GM18511 (cell line): ENCODE measurements at regions not wholly inside any gene's neighbourhood (a gene's known extent, or its start where the extent isn't known, plus 50 kb on each side); places are given as distances from the start of the nearest gene placed in this dataset.

Experiments used
- ATAC-seq: cut with Tn5 transposase; IDR thresholded peaks from one replicate; pipeline ENCODE4 v1.9.1; 2021; ENCODE audit warnings: mild to moderate bottlenecking, moderate library complexity; ENCODE audit not compliant: unreplicated experiment

DNA sequence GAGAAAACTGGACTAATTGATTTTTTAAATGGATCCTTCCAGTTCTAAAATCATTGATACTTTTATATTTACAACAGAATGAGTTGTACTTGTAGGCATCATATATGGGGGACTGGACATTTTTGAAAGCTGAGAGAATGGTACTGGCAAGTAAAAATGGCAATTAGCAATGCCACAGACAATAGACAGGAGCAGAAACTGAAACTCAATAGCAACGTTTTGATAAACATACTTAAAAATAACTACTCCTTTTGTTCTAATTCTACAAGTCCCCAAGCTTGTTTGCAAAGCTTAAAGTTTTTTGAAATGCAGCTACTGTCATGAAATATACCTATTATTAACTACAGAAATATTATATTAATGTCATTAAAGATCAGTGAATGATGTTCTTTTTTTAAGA lies 52.8 kb upstream of the FBXL7 start:
- no peak for ATAC-seq

DNA sequence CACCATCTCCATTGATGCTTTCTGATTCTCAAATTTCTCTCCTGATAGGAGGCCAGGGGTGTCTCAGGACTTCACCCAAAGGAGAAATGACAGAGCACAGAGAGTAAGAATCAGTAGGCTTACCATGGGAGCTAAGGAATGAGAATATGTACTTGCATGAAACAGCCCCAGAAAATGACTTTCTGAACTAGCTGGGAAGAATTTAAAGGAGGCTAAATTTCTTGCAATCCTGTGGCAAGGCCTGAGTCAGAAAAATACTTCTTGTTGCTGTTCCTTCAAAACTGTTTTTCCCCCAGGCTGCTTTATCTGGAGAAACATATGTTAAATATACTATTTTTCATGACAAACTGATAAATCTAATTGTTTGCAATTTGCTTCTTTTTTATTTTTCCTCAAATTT lies 53.4 kb upstream of the FBXL7 start:
- no peak for ATAC-seq

DNA sequence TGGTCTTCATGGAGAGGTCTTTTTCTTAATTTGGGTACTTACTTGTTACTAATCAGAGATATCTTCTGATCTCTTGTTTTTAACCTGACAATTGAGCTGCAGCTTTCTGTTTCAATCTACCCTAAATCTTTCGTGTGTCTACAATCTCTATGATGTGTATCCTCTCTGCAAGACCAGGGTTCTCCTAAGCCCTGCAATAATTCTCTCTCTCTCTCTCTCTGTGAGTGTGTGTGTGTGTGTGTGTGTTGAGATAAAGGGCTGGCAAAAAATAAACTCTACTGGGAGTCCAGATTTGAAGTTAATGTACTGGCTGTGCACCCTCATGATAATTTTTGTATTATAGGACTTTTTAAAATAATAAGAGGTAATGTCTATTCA lies 57.8 kb upstream of the FBXL7 start:
- ATAC-seq, result no peak

DNA sequence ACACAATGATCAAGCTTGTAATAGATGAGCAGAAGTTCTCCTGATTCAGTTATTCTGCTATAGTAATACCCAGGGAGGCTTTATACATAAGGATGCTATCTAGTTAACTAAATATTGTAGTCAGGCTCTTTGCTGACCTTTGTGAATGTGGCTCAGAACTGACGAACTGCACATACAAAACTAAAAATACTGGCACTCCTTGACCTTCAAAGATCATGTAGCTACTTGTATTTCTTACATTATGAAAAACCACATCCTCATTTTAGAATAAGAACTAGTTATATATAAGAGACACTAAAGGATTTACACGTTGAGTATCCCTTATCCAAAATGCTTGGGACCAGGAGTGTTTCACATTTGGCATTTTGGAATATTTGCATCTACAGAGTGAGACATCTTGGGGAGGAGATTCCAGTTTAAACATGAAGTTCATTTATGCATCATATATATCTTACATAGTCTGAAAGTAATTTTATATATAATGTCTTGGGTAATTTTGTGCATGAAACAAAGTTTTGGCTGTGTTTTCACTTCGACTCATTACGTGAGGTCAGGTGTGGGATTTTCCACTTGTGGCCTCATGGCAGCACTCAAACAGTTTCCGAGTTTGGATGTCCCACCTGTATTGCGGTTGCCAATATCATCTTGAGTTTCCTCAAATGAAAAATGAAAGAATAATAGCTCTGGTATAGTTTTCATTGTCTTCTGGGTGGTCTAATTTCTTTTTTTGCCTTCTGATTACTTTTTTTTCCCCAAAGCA lies 58.4 kb upstream of the FBXL7 start:
- ATAC-seq, result no peak

DNA sequence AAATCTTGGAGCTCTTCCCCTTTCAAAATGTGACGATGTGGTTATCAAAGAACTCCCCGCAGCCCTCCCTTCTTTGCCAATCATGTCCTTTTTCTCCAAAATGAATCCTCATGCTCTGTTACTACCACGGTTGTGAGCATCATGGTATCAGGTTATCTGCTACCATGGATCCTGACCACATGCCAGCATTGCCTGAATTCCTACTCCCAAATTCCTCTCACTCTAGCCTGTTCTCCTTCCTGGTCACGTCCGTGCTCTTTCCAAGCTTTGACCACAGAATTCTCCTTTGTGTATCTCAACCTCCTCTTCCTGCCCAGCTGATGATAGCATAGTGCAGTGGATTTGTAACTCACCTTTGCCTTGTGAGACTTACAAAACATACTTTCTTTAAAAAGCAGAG lies 59.5 kb upstream of the FBXL7 start:
- no peak for ATAC-seq

DNA sequence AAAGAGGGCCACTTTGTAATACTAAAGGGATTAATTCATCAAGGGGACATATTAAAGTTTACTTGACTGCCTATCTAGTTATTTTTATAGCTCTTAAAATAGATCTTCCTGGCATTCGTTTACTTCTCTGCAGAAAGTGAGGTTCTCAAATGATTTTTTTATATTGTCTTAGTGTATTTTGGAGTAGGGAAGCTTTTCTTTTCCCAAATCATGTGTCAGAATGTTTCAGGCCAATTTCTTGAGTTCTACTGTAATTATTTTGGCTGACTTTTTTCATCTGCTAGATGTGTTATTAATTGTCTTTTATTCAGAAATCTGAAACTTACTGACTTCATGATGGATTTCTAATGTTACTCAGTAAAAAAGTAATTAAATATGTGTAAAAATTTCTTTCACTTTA lies 60.2 kb upstream of the FBXL7 start:
- ATAC-seq, result no peak

DNA sequence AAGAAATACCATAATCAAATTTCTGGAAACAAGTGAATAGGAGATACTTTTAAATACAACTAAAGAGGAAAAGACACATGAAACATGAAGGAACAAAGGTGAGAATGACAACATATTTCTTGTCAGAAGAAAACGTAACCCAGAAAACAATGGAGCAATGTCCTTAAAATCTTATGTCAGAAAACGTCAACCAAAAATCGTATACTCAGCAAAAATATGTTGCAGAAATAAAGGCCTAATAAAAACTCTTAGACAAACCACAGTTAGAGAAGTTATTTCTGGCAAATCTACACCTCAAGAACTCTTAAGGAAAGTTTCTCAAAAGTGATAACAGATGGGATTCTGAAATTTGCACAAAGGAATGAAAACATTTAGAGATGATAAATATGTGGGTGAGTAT lies 66.3 kb upstream of the FBXL7 start:
- ATAC-seq, result no peak

DNA sequence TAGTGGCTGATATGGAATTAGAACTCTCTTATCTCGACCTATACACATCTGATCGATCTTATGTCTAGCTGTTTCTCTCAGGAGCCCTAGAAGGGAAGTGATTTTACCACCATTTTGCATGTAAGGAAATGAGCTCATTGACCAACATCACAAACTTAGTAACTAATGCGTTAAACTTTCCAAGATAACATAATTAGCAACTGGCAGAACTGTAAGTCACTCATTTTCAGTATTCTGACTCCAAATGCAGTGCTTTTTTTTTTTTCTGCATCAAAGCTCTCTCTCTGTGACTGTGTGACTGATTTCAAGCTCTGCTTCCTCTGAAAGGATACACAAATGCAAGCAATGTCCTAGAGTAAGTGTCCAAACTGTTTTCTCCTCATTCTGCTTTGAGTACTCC lies 68.1 kb upstream of the FBXL7 start:
- no peak for ATAC-seq

DNA sequence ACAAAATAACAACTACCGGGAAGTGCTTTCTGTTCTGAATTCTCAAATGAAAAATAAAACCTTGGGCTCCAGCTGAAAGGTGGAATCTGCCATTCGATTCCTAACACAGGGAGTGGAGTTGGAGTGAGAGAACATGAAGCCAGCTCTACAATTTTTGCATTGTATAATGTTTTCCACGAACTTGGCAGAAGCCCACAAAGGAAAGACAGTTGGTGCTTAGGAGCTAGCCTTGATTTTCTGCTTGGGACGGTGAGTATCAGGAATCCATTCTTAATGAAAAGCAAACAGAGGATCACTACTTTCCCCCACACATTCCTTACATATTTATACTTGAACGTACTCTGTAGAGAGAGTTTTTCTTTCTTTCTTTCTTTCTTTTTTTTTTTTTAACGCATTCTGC lies 74.2 kb upstream of the FBXL7 start:
- no peak for ATAC-seq

DNA sequence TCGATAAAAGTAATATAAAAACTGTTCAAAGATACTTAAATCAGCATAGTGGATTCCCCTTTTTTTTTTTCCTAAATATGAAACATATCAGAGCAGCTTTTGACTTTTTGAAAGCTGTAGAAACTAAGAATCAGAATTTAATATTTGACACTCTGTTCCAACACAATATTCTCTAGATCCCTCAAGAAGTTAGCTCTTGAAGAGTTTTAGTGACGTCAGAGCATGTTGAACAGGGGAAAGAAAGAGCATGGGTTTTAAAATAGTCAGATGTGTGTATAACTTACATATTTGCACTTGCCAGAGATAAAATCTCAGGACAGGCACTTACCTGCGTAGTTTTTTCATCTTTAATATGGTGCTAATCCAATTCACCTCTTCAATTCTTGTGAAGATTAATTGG lies 75.2 kb upstream of the FBXL7 start:
- ATAC-seq, result no peak

DNA sequence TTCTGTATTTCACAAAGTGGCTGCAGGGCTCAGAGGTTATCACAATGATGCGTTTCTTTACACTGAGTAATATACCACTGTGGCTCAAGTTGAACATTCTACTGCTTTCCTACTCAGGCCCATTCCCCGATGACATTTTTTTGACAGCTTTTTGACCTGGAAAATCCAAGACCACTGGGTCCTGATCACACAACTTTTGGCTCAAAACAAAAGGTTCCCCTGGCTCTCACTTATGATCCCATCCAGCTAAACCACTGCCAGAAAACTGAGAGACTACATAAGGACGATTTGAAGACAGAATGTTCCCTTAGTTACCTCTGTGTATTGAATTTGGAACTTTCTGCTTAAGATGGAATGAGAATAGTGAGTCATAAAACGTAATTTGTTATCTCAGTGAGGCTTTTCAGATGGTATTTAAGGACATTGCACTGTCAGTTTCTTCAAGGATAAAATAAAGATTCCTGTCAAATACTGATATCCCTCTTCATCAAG lies 78.0 kb upstream of the FBXL7 start:
- ATAC-seq, result no peak

DNA sequence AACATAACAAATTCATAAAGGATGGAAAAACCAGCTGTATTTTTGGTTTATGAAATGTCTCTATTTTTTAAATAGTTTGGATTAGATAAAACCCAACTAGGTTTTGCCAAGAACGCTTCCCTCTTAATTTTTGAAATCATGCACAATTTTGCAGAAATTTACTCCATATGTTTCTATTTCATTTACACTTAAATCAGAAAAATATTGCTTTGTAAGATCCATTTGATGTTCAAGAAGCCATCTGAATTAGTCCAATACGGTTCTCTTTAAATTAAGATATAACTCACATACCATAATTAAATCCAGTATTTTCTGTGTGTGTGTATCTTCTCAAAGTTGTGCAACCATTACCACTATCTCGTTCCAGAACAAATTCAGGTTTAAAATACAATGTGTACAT lies 78.6 kb upstream of the FBXL7 start:
- no peak for ATAC-seq

DNA sequence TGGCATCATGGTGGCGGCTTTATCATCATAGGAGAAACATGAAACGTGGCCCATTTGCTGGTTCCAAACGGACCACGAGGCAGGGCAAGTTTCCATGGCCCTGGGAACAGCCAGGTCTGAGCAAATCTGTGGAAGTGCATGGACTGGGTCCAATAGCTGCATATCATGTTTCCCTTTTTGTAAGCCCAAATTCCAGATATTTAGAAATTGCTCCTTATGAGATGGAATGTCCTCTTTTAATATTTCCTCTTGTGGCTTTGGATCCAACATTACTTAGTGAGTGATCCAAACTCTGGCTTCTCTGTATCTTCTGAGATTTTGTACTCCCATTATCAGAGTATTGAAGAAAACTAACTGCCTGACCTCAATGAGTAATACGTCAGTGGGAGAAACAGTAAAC lies 79.8 kb upstream of the FBXL7 start:
- ATAC-seq, result no peak

DNA sequence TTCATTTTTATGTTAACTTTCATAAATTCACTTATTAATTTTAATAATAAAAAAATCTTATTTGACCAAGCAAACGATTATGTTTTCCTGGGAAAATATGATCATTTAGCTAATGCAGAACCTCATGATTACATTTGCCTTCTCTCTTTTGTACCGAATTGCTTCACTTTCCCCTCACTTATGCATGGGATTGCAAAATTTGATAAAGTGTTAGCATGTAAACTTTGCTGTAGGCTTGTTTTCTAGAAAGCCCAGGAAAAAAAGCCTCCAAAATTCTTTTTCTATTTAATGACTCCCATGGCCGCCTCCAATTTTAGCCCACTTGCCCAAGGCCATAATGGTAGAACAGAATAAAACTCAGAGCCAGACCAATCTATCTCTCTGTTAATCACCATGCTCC lies 82.8 kb upstream of the FBXL7 start:
- ATAC-seq, result no peak

DNA sequence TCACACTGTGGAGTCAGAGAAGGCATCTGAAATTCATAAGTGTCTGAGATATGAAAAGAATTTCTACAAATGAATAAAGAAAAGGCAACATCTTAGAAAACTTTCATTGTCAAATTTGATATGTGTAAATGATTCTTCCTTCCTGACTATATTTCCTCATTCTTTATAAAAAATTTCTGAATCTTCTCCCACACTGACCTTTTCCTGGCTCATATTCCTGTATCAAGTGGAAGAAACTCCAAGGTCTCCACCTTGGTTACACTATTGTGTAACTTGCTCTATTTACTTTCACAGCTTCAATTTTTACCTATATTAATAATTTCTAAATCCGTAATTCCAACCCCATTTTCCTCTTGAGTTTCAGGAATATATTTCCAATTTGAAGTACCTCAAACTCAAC lies 93.5 kb upstream of the FBXL7 start:
- ATAC-seq, result no peak

DNA sequence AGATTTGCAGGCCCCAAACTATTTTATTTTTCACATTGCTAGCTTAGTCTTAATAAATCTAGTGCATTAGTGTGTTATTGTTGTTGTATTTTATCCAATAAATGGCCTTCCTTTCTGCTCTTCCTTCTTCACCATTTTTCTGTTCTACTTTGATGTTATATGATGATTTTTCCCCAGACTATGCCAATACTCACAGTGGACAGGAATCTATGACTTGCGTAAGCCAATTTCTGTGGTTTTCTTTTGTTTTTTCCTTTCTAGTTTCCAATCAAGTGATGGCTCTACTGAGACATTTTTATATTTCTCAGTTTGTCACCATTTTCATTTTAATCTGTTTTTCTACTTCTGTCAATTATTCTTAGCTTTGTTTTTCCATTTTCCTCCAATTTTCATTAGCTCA lies 106.8 kb upstream of the FBXL7 start:
- ATAC-seq, result no peak

DNA sequence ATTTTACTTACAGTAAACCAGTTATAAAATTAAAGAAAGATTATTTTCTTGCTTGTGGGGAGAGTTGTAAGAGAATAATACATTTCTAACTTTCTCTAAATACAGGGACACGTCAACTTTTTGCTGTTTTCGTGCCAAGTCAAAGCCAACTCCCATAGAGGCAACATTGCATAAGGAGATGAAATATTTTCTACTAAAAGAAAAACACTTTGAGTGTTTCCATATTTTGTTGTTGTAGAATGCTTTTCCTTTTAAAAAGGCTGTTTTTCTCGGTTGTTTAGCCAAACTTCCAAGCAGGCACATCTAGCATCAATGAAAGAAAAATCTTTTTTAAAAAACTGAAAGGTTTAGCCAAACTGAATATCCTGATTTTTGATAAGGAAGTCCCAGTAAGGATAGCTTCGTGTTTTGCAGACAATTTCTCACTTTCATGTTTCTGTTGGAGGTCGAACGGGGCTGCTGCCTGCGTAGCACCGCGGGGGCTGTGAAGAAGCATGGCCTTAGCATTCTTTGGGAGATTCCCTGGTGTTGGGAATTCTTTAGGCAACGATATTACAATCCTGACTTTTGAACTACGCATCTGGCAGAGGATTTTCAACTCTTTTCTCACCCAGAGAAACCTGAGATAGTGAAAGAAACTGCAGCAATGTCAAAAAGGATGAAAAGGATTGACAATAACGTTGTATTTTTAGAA lies 108.1 kb upstream of the FBXL7 start:
- ATAC-seq, result no peak

DNA sequence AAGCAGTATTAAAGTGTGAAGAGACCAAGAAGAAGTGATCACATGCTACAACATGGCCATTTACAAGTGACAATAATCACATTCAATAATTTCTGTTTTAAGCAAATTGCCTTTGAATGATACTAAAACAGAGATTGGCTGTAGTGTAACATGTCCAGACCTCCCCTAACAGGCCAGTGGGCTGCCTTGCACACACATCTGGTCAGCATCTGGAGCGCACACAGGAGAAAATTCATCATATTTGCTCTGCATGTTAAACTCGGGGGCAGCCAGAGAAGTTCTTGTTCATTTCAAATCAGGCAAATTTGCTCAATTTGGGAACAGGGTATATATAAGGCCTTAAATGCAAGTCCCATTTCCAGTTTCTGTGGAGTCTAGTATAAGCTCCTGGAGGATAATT lies 111.1 kb upstream of the FBXL7 start:
- ATAC-seq, result no peak

DNA sequence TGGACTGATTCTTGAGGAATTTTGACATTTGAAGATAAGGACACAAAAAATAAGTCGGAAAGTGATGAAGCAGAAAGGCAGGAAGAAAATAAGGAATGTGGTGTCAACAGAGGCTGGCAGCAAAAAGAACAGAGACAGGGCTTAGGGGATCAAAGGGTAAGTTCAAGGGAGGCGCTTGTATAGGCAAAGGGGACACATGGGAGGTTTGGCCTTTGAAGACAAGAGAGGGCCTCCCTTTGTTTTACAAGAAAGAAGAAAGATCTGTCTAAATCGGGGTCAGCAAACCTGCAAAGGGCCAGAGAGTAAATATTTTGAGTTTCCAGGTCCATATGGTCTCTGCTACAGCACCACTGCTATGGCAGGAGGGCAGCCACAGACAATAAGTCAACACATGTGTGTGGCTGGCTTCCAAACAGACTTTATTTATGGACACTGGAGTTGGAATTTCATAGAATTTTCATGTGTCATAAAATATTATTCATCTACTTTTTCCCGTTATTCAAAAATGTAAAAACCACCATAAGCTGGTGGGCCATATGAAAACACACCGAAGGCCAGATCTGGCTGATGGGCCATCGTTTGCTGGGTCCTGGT lies 112.0 kb upstream of the FBXL7 start:
- ATAC-seq, result no peak

DNA sequence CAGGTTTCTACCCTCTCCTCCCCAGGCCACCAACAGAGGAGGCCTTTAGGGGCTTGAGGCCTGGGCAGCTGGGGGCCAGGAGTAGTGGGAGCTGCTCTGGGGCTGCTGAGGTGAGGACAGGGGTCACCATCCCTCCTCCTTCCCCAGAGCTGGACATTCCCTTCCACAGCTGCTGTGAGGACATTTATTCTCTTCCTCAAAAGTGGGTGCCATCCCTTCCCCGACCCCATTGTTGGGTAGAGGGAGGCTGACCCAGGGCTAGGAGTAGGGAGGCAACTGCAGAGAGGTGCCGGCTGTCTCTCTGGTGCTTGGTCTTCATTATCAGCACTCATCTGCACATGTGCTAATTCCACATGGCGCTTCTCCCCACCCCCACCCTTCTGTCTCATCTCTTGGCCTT lies 113.9 kb upstream of the FBXL7 start:
- no peak for ATAC-seq

DNA sequence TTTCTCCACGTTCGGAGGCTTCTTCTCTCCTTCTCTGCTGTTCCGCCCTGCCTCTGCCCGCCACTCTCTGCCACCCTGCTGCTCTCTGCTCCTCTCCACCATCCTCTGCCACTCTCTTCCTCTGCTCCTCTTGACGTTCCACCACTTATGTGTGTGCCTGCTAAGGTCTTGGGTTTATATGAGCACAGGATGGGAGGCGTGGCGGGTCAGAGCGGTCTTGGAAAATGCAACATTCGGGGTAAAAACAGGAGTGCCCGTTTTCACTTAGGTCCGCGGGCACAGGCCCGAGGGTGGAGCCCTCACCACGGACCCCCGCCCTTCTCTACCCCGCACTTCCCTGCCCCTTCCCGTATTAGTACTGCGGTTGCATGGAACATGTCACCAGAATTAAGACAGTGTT lies 114.4 kb upstream of the FBXL7 start:
- no peak for ATAC-seq

DNA sequence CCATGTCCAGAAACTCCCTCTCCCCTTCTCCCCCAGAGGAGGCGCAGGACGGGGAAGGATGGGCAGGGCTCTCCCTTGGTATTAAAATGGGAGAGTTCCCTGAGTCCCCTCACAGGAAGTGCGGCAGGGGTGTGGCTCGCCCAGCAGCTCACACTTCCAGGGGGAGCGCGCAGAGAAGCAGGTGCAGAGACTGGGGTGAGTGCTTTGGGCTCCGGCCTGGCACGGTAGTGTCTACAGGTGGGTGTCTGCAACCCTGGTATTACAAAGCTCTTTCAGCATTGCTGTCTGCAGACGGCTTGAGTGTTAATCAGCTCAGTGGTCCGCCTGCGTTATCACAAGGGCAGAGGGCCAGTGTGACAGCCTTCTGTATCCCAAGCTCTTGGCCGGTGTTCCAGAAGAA lies 114.9 kb upstream of the FBXL7 start:
- ATAC-seq, result no peak
